Colonic mucosa (tissue), 4 donors: ENCODE measurements at regions not wholly inside any gene's neighbourhood (a gene's known extent, or its start where the extent isn't known, plus 50 kb on each side); places are given as distances from the start of the nearest gene placed in this dataset.

ENCODE experiments used
- DNase-seq: peaks from one replicate; pipeline ENCODE4 v3.0.0-alpha.2; 2020
- H3K27ac ChIP-seq: fragments of 200-600 bp; one replicate; pipeline ENCODE4 v1.8.0; 2021
- H3K27me3 ChIP-seq: fragments of 200-600 bp; one replicate; pipeline ENCODE4 v1.8.0; 2021
- H3K36me3 ChIP-seq: fragments of 200-600 bp; one replicate; pipeline ENCODE4 v1.8.0; 2021
- H3K4me1 ChIP-seq: fragments of 200-600 bp; one replicate; pipeline ENCODE4 v1.8.0; 2021; ENCODE audit warnings: mild to moderate bottlenecking
- H3K4me3 ChIP-seq: fragments of 200-600 bp; one replicate; pipeline ENCODE4 v1.8.0; 2021
- H3K9ac ChIP-seq, 2 donors: one replicate each; pipeline ENCODE4 v1.7.0; 2013; ENCODE audit warnings: control low read depth in 2 of 2, low read depth in 2 of 2, low read length in 2 of 2
- H3K9me3 ChIP-seq: fragments of 200-600 bp; one replicate; pipeline ENCODE4 v1.8.0; 2021
- intact Hi-C: fragments of 100-400 bp; cut with DNase I; formaldehyde crosslinking; loops from one replicate; pipeline ENCODE4 v1.14.1; 2022
- TF ChIP-seq, protein P1 (sequence below): fragments of 200-600 bp; IDR thresholded peaks from one replicate; pipeline ENCODE4 v1.8.0; 2022; ENCODE audit warnings: antibody characterized with exemption, mild to moderate bottlenecking
- donor health status: healthy.
- donor health status: DM: no; HTN: no; CAD: no.
- donor health status: DM: no; HTN: no; CAD: no.

DNA sequence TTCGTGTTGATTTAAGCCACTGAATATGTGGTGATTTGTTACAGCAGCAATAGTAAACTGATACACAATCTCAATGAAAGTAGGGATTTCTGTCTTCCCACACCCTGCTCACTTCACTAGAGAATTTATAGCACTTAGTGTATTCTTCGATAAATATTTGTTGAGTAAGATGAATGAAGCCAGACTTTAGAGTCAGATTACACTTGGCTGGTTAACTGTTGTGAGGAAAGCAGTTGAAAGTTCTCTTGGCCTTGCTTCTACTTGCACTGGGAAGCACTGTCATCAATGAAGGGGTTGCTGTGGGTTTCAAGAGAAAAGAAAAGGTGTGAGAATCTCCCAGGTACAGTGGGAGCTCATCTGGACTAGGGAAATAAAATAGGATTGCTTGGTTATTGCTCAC, 82.1 kb upstream of the IGFBP3 start:
- intact Hi-C loops = no loop called here
- DNase-seq = no peak
- Histone ChIP-seq H3K4me3 (no peak overlapping the region), H3K4me1 (no peaks in the 10 kb centered on the region), H3K36me3 (no peaks in the 10 kb centered on the region), H3K9ac (no peak overlapping the region), H3K9me3 (no peaks in the 10 kb centered on the region), H3K27ac (no peak overlapping the region), H3K27me3 (no peaks in the 10 kb centered on the region)
- TF ChIP-seq, protein P1, sequence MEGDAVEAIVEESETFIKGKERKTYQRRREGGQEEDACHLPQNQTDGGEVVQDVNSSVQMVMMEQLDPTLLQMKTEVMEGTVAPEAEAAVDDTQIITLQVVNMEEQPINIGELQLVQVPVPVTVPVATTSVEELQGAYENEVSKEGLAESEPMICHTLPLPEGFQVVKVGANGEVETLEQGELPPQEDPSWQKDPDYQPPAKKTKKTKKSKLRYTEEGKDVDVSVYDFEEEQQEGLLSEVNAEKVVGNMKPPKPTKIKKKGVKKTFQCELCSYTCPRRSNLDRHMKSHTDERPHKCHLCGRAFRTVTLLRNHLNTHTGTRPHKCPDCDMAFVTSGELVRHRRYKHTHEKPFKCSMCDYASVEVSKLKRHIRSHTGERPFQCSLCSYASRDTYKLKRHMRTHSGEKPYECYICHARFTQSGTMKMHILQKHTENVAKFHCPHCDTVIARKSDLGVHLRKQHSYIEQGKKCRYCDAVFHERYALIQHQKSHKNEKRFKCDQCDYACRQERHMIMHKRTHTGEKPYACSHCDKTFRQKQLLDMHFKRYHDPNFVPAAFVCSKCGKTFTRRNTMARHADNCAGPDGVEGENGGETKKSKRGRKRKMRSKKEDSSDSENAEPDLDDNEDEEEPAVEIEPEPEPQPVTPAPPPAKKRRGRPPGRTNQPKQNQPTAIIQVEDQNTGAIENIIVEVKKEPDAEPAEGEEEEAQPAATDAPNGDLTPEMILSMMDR = no peak

GRCh38 chr7:46000513-46000912, 79.4 kb upstream of the IGFBP3 start:
- TF ChIP-seq, protein P1 = no peak
- Histone ChIP-seq H3K36me3 (no peaks in the 10 kb centered on the region), H3K9me3 (no peaks in the 10 kb centered on the region)

GRCh38 chr7:45999541-45999940, 78.5 kb upstream of the IGFBP3 start:
- intact Hi-C loops = no loop called here
- Histone ChIP-seq H3K9ac (no peak overlapping the region), H3K9me3 (no peaks in the 10 kb centered on the region)

More at GRCh38 chr7:46000513-46000912, 79.4 kb upstream of the IGFBP3 start:
- Histone ChIP-seq H3K27me3 (no peaks in the 10 kb centered on the region), H3K4me1 (no peaks in the 10 kb centered on the region), H3K27ac (no peak overlapping the region), H3K4me3 (no peak overlapping the region), H3K9ac (no peak overlapping the region)
- DNase-seq = no peak
- intact Hi-C loops = no loop called here

GRCh38 chr7:45998506-45998905, 77.4 kb upstream of the IGFBP3 start:
- H3K9me3 ChIP-seq = no peaks in the 10 kb centered on the region
- H3K27me3 ChIP-seq = no peaks in the 10 kb centered on the region
- no peak overlapping the region for H3K4me3 ChIP-seq
- no peak overlapping the region for H3K9ac ChIP-seq
- no peaks in the 10 kb centered on the region for H3K36me3 ChIP-seq
- TF ChIP-seq, protein P1 = no peak
- H3K4me1 ChIP-seq = no peaks in the 10 kb centered on the region
- H3K27ac ChIP-seq = no peak overlapping the region
- intact Hi-C loops = no loop called here
- no peak for DNase-seq

More at GRCh38 chr7:45999541-45999940, 78.5 kb upstream of the IGFBP3 start:
- H3K27me3 ChIP-seq = no peaks in the 10 kb centered on the region
- no peaks in the 10 kb centered on the region for H3K36me3 ChIP-seq
- no peak for DNase-seq
- H3K27ac ChIP-seq = no peak overlapping the region
- H3K4me3 ChIP-seq = no peak overlapping the region
- TF ChIP-seq, protein P1 = no peak
- no peaks in the 10 kb centered on the region for H3K4me1 ChIP-seq

- Histone ChIP-seq H3K4me3 (no peak overlapping the region), H3K27ac (no peak overlapping the region), H3K9ac (no peak overlapping the region), H3K36me3 (no peaks in the 10 kb centered on the region), H3K9me3 (no peaks in the 10 kb centered on the region), H3K4me1 (no peaks in the 10 kb centered on the region), H3K27me3 (no peaks in the 10 kb centered on the region)
- TF ChIP-seq, protein P1 = no peak
- DNase-seq = no peak
- intact Hi-C loops = no loop called here
These were observed 72.5 kb upstream of the IGFBP3 start for GRCh38 chr7:45993621-45994020.

- TF ChIP-seq, protein P1 = no peak
- H3K27me3 ChIP-seq = no peaks in the 10 kb centered on the region
- H3K4me3 ChIP-seq = no peak overlapping the region
- intact Hi-C loops = no loop called here
- H3K36me3 ChIP-seq = no peaks in the 10 kb centered on the region
- DNase-seq = no peak
- H3K27ac ChIP-seq = no peak overlapping the region
- no peak overlapping the region for H3K9ac ChIP-seq
- H3K9me3 ChIP-seq = no peaks in the 10 kb centered on the region
- H3K4me1 ChIP-seq = no peaks in the 10 kb centered on the region
These were observed 71.8 kb upstream of the IGFBP3 start for GRCh38 chr7:45992826-45993225.
